H1 (cell line): ENCODE measurements at regions not wholly inside any gene's neighbourhood (a gene's known extent, or its start where the extent isn't known, plus 50 kb on each side); places are given as distances from the start of the nearest gene placed in this dataset.

Source experiments
- CEBPB ChIP-seq: IDR thresholded peaks from 2 replicates; pipeline ENCODE4 v1.6.1; 2012; ENCODE audit warnings: low read depth, low read length
- GABPA ChIP-seq: IDR thresholded peaks from 2 replicates; pipeline ENCODE4 v1.6.1; 2011; ENCODE audit warnings: mild to moderate bottlenecking, low read length, moderate library complexity, borderline replicate concordance; ENCODE audit not compliant: insufficient read depth
- HDAC6 ChIP-seq: IDR thresholded peaks from one replicate; pipeline ENCODE4 v1.7.1; 2012; ENCODE audit warnings: low read depth, mild to moderate bottlenecking, inconsistent platforms, low read length, moderate library complexity
- POLR2A ChIP-seq, 2 experiments: IDR thresholded peaks; 1 replicate in 1 of 2; 2 replicates in 1 of 2; pipeline ENCODE4 v1.6.1; 2011; ENCODE audit warnings: low read depth in 2 of 2, low read length in 2 of 2, mild to moderate bottlenecking in 2 of 2; ENCODE audit errors: control extremely low read depth in 1 of 2
- TAF1 ChIP-seq: IDR thresholded peaks from 2 replicates; pipeline ENCODE4 v1.6.1; 2011; ENCODE audit warnings: mild to moderate bottlenecking, low read depth, low read length

DNA sequence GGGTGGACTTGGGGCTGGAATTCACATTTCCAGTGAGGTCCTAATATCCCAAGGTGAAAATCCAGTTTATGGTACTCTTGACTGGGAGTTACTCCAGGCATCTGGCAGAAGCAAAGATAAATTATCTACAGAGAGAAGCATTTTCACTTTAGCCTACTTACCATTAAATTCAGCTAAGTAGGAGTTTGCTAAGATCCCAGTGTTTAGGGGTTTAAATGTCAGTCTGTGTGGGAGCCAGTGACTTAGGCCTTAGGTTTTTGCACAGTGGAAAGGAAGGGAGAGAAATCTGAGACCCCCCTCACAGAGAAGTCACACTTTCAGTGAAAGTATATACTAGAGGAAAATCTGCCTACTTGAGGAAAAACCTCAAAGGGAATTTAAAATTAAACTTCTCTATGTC, 134.2 kb downstream of the IQUB start (continued):
- TF ChIP-seq CEBPB (no peak), TAF1 (no peak), HDAC6 (no peak), POLR2A (IDR thresholded peaks at IDR 0.05; ENCODE audit: control extremely low read depth in 1 of 2, low read depth in 2 of 2, low read length in 2 of 2) (no peak), GABPA (no peak)
